ENCODE measurements at regions not wholly inside any gene's neighbourhood (a gene's known extent, or its start where the extent isn't known, plus 50 kb on each side); places are given as distances from the start of the nearest gene placed in this dataset.
A peak's percentile ranks its signal among the peaks of the same experiment; 100 is the strongest.

- TF ChIP-seq, protein P1, sequence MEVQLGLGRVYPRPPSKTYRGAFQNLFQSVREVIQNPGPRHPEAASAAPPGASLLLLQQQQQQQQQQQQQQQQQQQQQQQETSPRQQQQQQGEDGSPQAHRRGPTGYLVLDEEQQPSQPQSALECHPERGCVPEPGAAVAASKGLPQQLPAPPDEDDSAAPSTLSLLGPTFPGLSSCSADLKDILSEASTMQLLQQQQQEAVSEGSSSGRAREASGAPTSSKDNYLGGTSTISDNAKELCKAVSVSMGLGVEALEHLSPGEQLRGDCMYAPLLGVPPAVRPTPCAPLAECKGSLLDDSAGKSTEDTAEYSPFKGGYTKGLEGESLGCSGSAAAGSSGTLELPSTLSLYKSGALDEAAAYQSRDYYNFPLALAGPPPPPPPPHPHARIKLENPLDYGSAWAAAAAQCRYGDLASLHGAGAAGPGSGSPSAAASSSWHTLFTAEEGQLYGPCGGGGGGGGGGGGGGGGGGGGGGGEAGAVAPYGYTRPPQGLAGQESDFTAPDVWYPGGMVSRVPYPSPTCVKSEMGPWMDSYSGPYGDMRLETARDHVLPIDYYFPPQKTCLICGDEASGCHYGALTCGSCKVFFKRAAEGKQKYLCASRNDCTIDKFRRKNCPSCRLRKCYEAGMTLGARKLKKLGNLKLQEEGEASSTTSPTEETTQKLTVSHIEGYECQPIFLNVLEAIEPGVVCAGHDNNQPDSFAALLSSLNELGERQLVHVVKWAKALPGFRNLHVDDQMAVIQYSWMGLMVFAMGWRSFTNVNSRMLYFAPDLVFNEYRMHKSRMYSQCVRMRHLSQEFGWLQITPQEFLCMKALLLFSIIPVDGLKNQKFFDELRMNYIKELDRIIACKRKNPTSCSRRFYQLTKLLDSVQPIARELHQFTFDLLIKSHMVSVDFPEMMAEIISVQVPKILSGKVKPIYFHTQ (CRISPR knock-in tag; IDR thresholded peaks at IDR 0.05) = no peak
- no peak for TF ChIP-seq MYBL2 (CRISPR knock-in tag; IDR thresholded peaks at IDR 0.05)
These were observed 315.3 kb downstream of the NR2F2 start (continued) for GRCh38 chr15:96645796-96646195.

DNA sequence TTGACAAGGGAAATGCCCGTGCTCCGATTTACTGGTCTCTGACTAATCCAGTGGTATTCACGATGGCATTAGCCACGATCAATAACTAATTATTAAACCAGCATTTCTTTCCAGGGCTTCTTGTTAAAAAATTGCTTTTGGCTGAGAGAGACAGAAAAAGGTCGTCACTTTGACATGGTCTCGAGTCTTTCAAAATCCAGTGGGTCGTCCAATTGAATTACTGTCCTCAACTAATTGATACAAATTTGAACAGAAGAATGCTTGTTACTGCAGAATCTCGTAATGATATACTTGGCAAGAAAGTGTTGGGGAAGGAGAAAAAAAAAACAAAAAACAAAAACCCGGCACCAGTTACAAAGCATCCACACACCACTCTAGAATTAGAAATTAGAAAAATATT lies 318.4 kb downstream of the NR2F2 start:
- no peaks in the 10 kb centered on the region for H3K4me1 Mint-ChIP-seq
- POLR2A ChIA-PET = no interaction called here

DNA sequence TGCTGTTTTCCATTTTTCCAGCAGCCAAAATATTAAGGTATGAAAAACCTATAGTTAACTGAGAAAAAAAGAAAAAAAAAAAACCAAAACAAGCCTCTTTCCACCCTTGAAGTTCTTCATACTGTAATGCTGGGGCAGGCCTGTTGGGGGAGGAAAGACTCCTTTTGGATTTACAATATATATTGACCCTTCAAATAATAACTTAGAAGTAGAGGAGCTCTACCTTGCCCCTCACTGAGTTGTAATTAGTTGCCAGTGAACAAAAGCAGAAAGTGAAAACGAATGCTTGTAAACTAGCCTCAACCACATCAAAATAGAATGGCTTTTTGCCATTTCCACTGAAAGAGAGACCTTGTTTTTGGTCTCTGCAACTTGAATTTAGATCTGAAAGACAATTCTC lies 326.6 kb downstream of the NR2F2 start:
- Mint-ChIP-seq H3K27ac (no peak overlapping the region), H3K27me3 (ENCODE audit: low read depth) (no peaks in the 10 kb centered on the region), H3K4me3 (no peak overlapping the region), H3K4me1 (0 out of 2 replicates have a peak, but pooled peaks cover 4% of the 10 kb centered on the region), H3K36me3 (no peaks in the 10 kb centered on the region), H3K9me3 (peaks cover 3% of the 10 kb centered on the region; the same call in 1 of the 2 replicates)
- no peak for DNase-seq (ENCODE audit: low spot score)
- ATAC-seq = peak; percentile 55
- POLR2A ChIA-PET = no interaction called here
- CTCF ChIA-PET = interaction anchor here (1.0 to 1.2 kb wide), 2 partner anchors 15 to 35 kb away, joined by 4 read pairs; no protein-coding TSS in a partner anchor
- TF ChIP-seq NFYB (CRISPR knock-in tag; conservative IDR thresholded peaks at IDR 0.05; ENCODE audit: low read depth) = no peak
- TF ChIP-seq USF1 (CRISPR knock-in tag; IDR thresholded peaks at IDR 0.05) = no peak
- TF ChIP-seq ESRRA (CRISPR knock-in tag; IDR thresholded peaks at IDR 0.05; ENCODE audit: borderline replicate concordance) = no peak
- TF ChIP-seq ZNF317 (CRISPR knock-in tag; IDR thresholded peaks at IDR 0.05; ENCODE audit: borderline replicate concordance, low read depth) = no peak
- TF ChIP-seq SMAD4 (CRISPR knock-in tag; IDR thresholded peaks at IDR 0.05) = no peak
- TF ChIP-seq, protein P2, sequence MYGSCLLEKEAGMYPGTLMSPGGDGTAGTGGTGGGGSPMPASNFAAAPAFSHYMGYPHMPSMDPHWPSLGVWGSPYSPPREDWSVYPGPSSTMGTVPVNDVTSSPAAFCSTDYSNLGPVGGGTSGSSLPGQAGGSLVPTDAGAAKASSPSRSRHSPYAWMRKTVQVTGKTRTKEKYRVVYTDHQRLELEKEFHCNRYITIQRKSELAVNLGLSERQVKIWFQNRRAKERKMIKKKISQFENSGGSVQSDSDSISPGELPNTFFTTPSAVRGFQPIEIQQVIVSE (CRISPR knock-in tag; IDR thresholded peaks at IDR 0.05; ENCODE audit: borderline replicate concordance) = no peak
- no peak for TF ChIP-seq TEAD1 (CRISPR knock-in tag; IDR thresholded peaks at IDR 0.05)
- TF ChIP-seq ZBTB21 (CRISPR knock-in tag; IDR thresholded peaks at IDR 0.05; ENCODE audit: borderline replicate concordance) = no peak
- no peak for TF ChIP-seq ZNF263 (CRISPR knock-in tag; IDR thresholded peaks at IDR 0.05; ENCODE audit: low read depth)
- no peak for TF ChIP-seq ZMAT4 (CRISPR knock-in tag; IDR thresholded peaks at IDR 0.05)
- TF ChIP-seq, protein P3, sequence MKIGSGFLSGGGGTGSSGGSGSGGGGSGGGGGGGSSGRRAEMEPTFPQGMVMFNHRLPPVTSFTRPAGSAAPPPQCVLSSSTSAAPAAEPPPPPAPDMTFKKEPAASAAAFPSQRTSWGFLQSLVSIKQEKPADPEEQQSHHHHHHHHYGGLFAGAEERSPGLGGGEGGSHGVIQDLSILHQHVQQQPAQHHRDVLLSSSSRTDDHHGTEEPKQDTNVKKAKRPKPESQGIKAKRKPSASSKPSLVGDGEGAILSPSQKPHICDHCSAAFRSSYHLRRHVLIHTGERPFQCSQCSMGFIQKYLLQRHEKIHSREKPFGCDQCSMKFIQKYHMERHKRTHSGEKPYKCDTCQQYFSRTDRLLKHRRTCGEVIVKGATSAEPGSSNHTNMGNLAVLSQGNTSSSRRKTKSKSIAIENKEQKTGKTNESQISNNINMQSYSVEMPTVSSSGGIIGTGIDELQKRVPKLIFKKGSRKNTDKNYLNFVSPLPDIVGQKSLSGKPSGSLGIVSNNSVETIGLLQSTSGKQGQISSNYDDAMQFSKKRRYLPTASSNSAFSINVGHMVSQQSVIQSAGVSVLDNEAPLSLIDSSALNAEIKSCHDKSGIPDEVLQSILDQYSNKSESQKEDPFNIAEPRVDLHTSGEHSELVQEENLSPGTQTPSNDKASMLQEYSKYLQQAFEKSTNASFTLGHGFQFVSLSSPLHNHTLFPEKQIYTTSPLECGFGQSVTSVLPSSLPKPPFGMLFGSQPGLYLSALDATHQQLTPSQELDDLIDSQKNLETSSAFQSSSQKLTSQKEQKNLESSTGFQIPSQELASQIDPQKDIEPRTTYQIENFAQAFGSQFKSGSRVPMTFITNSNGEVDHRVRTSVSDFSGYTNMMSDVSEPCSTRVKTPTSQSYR (CRISPR knock-in tag; IDR thresholded peaks at IDR 0.05) = no peak
- TF ChIP-seq KAT7 (CRISPR knock-in tag; IDR thresholded peaks at IDR 0.05; ENCODE audit: borderline replicate concordance) = no peak
- no peak for TF ChIP-seq ZNF532 (CRISPR knock-in tag; IDR thresholded peaks at IDR 0.05; ENCODE audit: borderline replicate concordance)

More for the DNA sequence above, 318.4 kb downstream of the NR2F2 start:
- H3K9me3 Mint-ChIP-seq = no peaks in the 10 kb centered on the region
- ATAC-seq (no peak), DNase-seq (ENCODE audit: low spot score) (no peak)
- TF ChIP-seq USF1 (CRISPR knock-in tag; IDR thresholded peaks at IDR 0.05) = no peak
- TF ChIP-seq CREM (CRISPR knock-in tag; IDR thresholded peaks at IDR 0.05) = no peak
- TF ChIP-seq EMX1 (CRISPR knock-in tag; IDR thresholded peaks at IDR 0.05) = no peak
- TF ChIP-seq OVOL2 (CRISPR knock-in tag; IDR thresholded peaks at IDR 0.05; ENCODE audit: borderline replicate concordance) = no peak
- no peak for TF ChIP-seq CBFB (CRISPR knock-in tag; IDR thresholded peaks at IDR 0.05; ENCODE audit: low read depth)
- CTCF ChIA-PET = no interaction called here
- H3K27ac Mint-ChIP-seq = no peak overlapping the region
- no peak overlapping the region for H3K4me3 Mint-ChIP-seq
- H3K36me3 Mint-ChIP-seq = no peaks in the 10 kb centered on the region
- H3K27me3 Mint-ChIP-seq (ENCODE audit: low read depth) = no peaks in the 10 kb centered on the region

All from WTC11 (cell line).